GM12872 (cell line): ENCODE measurements at regions not wholly inside any gene's neighbourhood (a gene's known extent, or its start where the extent isn't known, plus 50 kb on each side); places are given as distances from the start of the nearest gene placed in this dataset.

ENCODE experiments used
- CTCF ChIP-seq: IDR thresholded peaks from 3 replicates; pipeline ENCODE4 v1.5.1; 2011; ENCODE audit warnings: low read depth, mild to moderate bottlenecking, low read length, moderate library complexity; ENCODE audit not compliant: insufficient read depth

- TF ChIP-seq CTCF = no peak
Measured at GRCh38 chr2:173762864-173763263, 202.3 kb downstream of the SP3 start.

DNA sequence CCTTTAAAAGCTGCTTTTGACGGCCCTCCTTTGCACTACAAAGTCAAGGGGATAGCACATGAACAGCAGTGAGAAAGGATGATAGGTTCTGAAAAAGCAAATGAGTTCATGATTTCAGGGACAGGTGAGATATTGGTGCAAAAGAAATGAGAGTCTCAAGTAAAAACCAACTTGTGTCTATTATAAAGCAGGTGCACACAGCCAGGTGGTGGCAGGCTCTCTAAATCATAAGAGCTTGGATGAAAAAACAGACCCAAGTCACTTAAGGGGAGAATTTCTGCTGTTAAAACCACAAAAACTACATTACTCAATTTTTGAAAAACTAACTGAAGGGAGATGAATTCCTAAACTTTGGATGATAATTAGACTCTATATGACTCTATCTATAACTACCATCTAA is 201.5 kb downstream of the SP3 start:
- TF ChIP-seq CTCF = no peak

DNA sequence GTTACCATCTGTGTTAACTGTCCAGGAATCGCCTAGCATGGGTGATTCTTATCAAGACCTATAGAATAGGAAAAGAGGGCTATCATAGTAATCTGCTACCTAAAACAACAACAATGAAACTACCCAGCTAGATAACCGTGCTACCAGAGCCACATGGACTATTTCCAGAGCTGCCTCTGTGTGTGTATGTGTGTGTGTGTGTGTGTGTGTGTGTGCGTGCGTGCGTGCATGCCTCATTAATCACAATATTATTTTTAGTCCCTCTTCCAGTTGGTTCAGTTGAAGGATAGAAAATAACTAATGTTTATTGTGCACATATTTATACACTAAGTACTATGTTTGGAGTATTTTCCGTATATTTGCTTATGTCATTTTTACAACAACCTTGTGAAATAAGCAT is 201.1 kb downstream of the SP3 start:
- TF ChIP-seq CTCF = no peak

GRCh38 chr2:173766537-173767289 is 198.5 kb downstream of the SP3 start:
- TF ChIP-seq CTCF = no peak

DNA sequence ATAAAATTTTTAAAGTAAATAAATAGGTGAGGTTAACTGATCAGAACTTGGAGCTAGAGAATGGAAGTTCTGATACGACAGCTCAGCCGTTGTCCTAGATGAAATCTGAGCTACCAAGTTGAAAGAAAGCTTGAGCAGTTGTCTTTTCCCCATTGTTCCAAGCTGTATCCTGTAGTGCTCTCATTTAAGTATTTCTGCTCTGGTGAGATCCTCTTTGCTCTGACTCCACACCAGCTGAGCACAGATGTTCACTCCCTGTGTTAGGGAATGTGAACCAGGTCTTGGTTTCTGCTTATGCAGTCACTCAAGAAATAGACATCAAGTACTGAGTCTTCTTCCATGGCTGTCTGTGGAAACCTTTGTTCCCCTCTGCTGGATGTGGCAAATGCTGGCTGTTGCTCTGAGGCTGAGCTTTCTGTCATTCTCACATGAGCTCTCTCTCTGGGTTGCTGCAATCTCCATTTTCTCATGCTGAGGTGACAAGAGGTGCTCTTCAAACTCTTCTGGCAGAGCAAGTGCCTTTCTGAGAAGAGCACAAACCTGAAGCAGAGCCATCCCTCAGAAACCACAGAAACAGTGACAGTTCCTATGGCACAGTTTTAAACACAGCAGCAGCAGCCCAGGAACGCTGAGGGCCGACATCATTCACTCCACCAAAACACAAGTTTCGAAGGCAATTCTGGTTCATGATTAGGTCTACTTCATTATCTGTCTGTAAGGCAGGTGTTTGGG is 194.1 kb downstream of the SP3 start:
- no peak for TF ChIP-seq CTCF

- no peak for TF ChIP-seq CTCF
Measured at GRCh38 chr2:173772205-173772604, 193.0 kb downstream of the SP3 start.

GRCh38 chr2:173773076-173773475 is 192.1 kb downstream of the SP3 start:
- TF ChIP-seq CTCF = no peak
